IPS-15b (cell line): ENCODE measurements at regions not wholly inside any gene's neighbourhood (a gene's known extent, or its start where the extent isn't known, plus 50 kb on each side); places are given as distances from the start of the nearest gene placed in this dataset.

Experiments
- H3K27me3 ChIP-seq: one replicate; pipeline ENCODE4 v1.6.1; 2013; ENCODE audit warnings: low read length; ENCODE audit not compliant: control insufficient read depth, insufficient read depth
- H3K36me3 ChIP-seq: one replicate; pipeline ENCODE4 v1.6.1; 2013; ENCODE audit warnings: low read length; ENCODE audit not compliant: control insufficient read depth, insufficient read depth
- H3K4me1 ChIP-seq: one replicate; pipeline ENCODE4 v1.6.1; 2013; ENCODE audit warnings: mild to moderate bottlenecking, low read length; ENCODE audit not compliant: control insufficient read depth, insufficient read depth
- H3K4me3 ChIP-seq: one replicate; pipeline ENCODE4 v1.5.1; 2013; ENCODE audit warnings: low read depth, low read length
- H3K9ac ChIP-seq: one replicate; pipeline ENCODE4 v1.6.1; 2013; ENCODE audit warnings: low read depth, mild to moderate bottlenecking, low read length
- H3K9me3 ChIP-seq: one replicate; pipeline ENCODE4 v1.6.1; 2013; ENCODE audit warnings: mild to moderate bottlenecking, low read length; ENCODE audit not compliant: control insufficient read depth, insufficient read depth

DNA sequence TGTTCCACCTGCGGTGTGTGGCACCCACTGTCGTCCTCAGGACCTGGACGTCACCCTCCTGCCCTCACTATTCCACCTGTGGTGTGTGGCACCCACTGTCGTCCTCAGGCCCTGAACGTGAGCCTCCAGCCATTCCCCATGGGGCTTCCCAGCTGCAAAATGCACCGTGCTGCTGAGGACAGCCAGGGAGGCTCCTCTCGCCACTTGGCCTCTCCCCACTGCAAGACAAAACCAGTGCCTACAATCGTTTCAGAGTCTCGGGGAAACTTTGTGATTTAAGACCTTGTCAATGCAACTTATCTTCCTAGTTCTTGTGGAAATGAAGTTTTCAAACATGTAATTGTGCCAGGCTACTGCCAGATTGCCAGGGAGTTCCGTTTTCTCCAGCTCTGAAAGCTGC is 319.3 kb upstream of the SALL3 start:
- Histone ChIP-seq H3K9ac (no peak overlapping the region), H3K27me3 (no peaks in the 10 kb centered on the region), H3K4me1 (no peaks in the 10 kb centered on the region), H3K9me3 (peaks cover 1% of the 10 kb centered on the region), H3K4me3 (no peak overlapping the region), H3K36me3 (no peaks in the 10 kb centered on the region)

DNA sequence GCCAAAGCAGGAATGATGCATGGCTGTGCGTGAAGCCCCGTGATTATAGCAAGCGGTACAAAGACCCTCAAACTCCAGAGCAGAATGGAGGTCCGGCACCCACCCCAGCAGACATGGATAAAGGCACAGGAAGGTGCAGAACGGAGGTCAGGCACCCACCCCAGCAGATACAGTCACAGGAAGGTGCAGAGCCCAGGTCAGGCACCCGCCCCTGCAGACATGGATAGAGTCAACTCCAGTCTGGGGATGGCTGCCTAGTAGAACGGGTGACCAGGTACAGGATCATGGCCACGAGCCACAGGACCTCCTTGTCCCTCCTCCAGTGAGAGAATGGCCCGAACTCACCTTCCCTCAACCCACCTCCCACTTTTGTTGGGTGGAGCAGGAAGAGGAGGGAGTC is 318.3 kb upstream of the SALL3 start:
- Histone ChIP-seq H3K9me3 (no peaks in the 10 kb centered on the region), H3K9ac (no peak overlapping the region), H3K27me3 (no peaks in the 10 kb centered on the region)

DNA sequence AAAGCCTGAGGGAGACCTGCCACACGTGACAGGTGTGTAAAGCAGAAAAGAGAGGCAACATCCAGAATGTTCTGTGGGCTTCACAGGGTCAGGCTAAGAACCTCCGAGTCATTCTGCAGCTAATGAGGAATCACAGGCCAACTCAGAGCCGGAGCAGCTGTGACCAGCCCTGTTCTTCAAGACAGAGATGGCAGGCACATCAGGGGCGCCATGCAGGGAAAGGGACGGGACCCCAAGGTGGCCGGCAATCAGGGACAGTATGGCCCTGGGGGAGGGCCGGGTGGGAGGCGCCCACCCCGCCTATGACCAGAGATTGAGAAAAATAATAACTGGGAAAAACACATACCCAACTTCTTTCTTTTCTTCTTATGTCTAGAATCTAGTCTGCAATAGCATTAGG is 316.7 kb upstream of the SALL3 start:
- H3K9me3 ChIP-seq = no peaks in the 10 kb centered on the region
- H3K9ac ChIP-seq = no peak overlapping the region
- H3K36me3 ChIP-seq = no peaks in the 10 kb centered on the region
- H3K4me3 ChIP-seq = no peak overlapping the region
- no peaks in the 10 kb centered on the region for H3K27me3 ChIP-seq
- no peaks in the 10 kb centered on the region for H3K4me1 ChIP-seq

More for the DNA sequence above, 318.3 kb upstream of the SALL3 start:
- Histone ChIP-seq H3K4me1 (no peaks in the 10 kb centered on the region), H3K4me3 (no peak overlapping the region), H3K36me3 (no peaks in the 10 kb centered on the region)

GRCh38 chr18:78664048-78664447 is 315.6 kb upstream of the SALL3 start:
- H3K4me1 ChIP-seq = no peaks in the 10 kb centered on the region
- no peak overlapping the region for H3K4me3 ChIP-seq
- H3K36me3 ChIP-seq = no peaks in the 10 kb centered on the region
- H3K9me3 ChIP-seq = no peaks in the 10 kb centered on the region
- H3K27me3 ChIP-seq = no peaks in the 10 kb centered on the region
- H3K9ac ChIP-seq = no peak overlapping the region

GRCh38 chr18:78664848-78665247 is 314.8 kb upstream of the SALL3 start:
- H3K27me3 ChIP-seq = no peaks in the 10 kb centered on the region

GRCh38 chr18:78665644-78666043 is 314.0 kb upstream of the SALL3 start:
- Histone ChIP-seq H3K9ac (no peak overlapping the region), H3K4me3 (no peak overlapping the region), H3K36me3 (no peaks in the 10 kb centered on the region), H3K9me3 (no peaks in the 10 kb centered on the region), H3K27me3 (no peaks in the 10 kb centered on the region), H3K4me1 (no peaks in the 10 kb centered on the region)

More at GRCh38 chr18:78664848-78665247, 314.8 kb upstream of the SALL3 start:
- Histone ChIP-seq H3K4me3 (no peak overlapping the region), H3K4me1 (no peaks in the 10 kb centered on the region), H3K9me3 (no peaks in the 10 kb centered on the region), H3K9ac (no peak overlapping the region), H3K36me3 (no peaks in the 10 kb centered on the region)

GRCh38 chr18:78666666-78667335 is 312.8 kb upstream of the SALL3 start:
- no peaks in the 10 kb centered on the region for H3K9me3 ChIP-seq
- H3K36me3 ChIP-seq = no peaks in the 10 kb centered on the region
- no peak overlapping the region for H3K4me3 ChIP-seq
- no peak overlapping the region for H3K9ac ChIP-seq
- no peaks in the 10 kb centered on the region for H3K27me3 ChIP-seq
- H3K4me1 ChIP-seq = no peaks in the 10 kb centered on the region

DNA sequence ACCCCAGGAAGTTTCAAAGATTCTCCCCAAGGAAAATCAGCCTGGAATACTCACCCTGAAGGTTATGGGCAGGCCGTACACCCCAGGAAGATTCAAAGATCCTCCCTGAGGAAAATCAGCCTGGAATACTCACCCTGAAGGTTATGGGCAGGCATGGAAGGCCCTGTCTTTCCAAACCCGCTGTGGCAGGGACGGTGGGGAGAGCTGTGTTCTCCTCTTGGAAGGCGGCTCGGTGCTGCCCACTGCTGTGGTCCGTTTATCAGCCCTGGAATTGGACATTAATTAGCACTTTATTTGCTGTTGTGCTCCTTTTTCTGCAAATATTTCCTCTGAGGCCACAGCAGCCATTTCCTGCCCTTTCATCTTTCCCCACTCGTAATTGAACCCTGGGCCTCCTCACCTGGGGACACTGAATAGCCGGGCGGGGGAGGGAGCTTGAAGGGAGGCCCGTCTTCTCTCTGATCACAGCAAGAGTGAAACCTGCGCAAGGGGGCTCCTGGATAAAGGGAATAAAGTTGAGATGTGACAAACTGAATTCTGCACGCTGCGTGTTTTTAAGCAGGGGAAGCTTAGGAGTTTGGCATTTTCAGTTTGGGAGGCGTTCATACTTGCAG is 308.7 kb upstream of the SALL3 start:
- no peaks in the 10 kb centered on the region for H3K9me3 ChIP-seq
- H3K4me3 ChIP-seq = no peak overlapping the region
- no peaks in the 10 kb centered on the region for H3K4me1 ChIP-seq
- H3K27me3 ChIP-seq = no peaks in the 10 kb centered on the region
- no peak overlapping the region for H3K9ac ChIP-seq
- H3K36me3 ChIP-seq = no peaks in the 10 kb centered on the region

GRCh38 chr18:78671551-78671950 is 308.1 kb upstream of the SALL3 start:
- no peak overlapping the region for H3K4me3 ChIP-seq
- H3K36me3 ChIP-seq = no peaks in the 10 kb centered on the region
- no peak overlapping the region for H3K9ac ChIP-seq
- no peaks in the 10 kb centered on the region for H3K4me1 ChIP-seq
- no peaks in the 10 kb centered on the region for H3K9me3 ChIP-seq
- H3K27me3 ChIP-seq = no peaks in the 10 kb centered on the region

DNA sequence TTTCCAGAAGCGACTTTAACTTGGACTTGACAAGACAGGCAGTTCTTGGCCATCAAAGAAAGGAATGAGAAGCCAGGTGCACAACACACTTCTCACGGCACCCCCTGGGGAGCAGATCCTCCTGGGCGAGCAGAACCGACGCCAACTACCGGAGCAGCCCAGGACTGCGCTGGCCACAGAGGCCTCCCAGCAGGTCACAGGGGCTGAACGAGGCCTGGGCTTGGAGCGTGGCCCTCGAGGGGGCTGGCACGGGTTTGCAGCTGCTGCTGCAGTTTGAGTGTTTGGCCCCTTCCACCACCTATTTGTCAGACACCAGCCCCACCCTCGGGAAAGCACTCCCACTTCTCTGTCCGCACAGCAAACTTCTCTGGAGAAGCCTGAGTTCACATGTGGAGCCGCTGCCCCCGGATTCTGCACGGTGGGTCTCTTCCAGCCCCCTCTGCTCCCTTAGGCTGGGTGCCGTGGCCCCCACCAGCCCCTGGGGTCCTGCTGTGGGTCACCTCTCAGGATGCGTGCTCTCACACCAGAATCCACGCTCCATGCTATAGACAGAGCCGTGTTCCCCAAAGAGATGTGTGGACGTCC is 306.7 kb upstream of the SALL3 start:
- H3K36me3 ChIP-seq = no peaks in the 10 kb centered on the region
- no peak overlapping the region for H3K9ac ChIP-seq
- H3K4me1 ChIP-seq = no peaks in the 10 kb centered on the region
- no peaks in the 10 kb centered on the region for H3K27me3 ChIP-seq
- H3K4me3 ChIP-seq = no peak overlapping the region
- no peaks in the 10 kb centered on the region for H3K9me3 ChIP-seq

DNA sequence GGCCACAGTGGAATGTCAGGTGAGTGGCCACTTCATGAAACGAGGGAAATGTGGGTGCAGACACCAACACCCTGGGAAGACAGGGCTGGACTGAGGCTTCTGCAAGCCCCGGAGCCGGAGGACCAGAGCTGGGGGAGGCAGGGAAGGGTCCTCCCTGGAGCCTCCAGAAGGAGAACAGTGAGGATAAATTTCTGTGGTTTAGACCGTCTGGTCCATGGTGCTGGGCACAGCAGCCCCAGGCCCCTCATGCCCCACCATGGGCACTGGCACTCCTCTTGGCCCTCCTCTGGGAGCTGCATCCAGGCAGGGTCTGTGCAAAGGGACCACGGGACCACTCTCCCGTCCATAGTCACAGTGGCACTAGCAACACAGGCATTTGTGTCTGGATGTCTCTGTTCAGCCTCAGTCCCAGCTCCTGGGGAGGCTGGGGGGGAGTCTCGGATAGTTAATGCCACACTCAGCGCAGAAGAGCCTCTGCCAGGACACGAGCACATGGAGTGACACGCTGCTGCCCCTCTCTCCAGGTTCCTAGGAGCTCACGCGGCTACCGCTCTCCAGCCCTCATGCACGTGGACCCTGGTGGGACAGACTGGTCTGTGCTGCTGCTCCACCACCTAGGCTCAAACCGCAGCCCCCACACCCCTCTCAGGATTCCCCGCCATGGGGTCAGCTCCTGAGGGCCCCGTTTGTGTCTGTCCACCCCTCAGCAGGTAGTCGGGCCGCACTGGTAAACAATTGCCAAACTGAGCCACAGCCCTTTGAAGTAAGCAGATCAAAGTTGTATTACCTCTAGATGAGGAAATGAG is 305.9 kb upstream of the SALL3 start:
- no peaks in the 10 kb centered on the region for H3K36me3 ChIP-seq
- no peak overlapping the region for H3K9ac ChIP-seq
- no peaks in the 10 kb centered on the region for H3K4me1 ChIP-seq
- no peaks in the 10 kb centered on the region for H3K27me3 ChIP-seq
- H3K4me3 ChIP-seq = no peak overlapping the region
- no peaks in the 10 kb centered on the region for H3K9me3 ChIP-seq
